Ammon's horn (tissue), 1 donor: ENCODE measurements at regions not wholly inside any gene's neighbourhood (a gene's known extent, or its start where the extent isn't known, plus 50 kb on each side); places are given as distances from the start of the nearest gene placed in this dataset.

Experiments used
- DNase-seq: peaks from one replicate; pipeline ENCODE4 v3.0.0-alpha.2; 2016; ENCODE audit warnings: low spot score

DNA sequence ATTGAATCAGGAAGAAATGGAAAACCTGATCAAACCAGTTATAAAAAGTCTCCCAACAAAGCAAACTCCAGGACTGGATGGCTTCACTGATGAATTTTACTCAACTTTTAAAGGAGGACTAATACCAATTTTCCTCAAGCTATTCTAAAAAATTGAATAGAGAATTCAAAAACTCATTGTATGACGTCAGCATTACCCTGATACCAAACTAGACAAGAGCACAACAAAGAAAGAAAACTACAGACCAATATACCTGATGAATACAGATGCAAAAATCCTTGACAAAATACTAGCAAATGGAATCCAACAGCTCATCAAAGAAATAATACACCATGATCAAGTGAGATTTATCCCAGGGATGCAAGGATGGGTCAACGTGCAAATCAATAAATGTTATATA is 172.9 kb downstream of the FNDC1 start:
- DNase-seq = no peak

DNA sequence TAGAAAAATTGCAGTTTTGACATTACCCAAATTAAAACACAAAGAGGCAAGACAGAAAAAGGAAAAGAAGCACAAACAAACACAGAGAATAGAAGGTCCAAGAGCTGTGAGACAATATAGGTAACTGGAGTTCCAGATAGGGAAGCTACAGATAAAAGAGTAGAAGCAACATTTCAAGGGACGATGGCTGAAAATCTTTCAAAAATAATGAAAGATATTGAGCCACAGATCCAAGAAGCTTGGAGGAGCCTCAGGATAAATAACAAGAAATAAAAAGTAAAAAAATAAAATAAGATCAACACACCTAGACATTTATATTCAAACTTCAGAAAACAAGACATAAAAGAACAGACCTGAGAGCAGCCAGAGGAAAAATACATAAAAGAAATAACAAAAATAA is 164.9 kb downstream of the FNDC1 start:
- DNase-seq = no peak

DNA sequence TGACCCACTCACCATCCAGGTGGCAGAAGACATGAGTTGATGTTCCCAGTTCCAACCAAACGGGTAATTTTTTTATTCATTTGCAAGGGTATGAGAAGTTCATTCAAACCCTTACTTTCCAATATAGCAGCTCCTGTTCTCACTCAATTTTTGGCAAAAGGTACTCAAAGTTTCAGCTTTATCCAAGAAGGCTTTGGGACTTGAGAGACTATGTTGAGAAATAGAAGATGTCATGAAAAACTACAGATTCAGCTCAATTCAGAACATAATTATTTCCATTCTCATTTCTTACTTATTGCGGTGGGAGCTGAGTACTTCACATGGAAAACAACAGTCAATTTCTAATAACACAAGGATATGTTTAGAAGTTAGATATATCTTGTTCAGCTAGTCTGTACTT is 162.3 kb downstream of the FNDC1 start:
- DNase-seq = no peak

DNA sequence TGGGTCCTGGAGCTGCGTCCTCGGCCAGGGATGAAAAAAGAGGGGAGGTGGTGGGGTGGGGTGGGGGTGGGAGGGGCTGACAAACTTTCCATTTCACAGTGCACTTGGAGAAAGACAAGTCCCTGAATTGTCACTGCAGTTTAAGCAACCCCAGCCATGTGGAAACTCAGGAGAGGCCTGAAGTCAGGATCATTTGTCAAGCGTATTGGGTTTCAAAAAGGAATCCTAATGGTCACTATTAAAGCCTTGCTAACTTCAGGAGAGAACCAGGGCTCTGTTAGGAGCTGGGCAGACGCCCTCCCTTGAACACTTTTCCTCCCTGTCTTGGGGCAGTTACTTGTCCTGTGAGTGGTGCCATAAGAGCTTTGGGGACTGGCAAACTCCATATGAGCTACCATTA is 159.9 kb downstream of the FNDC1 start:
- DNase-seq = no peak

DNA sequence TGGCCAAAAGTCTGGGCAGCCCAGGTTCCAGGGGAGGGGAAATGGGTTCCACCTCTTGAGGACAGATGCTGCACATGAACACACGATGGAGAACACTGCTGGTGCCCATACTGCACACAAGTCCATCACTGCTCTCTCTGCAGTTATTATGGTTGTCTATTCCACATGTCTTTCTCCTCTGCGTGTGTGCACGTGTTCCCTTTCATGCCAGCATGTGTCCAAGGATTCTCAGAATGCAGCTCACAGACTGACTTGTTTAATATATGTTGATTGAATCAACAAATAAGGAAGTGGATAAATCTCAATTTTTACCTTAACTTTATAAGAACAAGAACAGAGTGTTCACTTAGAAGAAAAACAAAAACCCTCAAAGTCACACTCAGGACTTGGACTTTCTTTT is 158.9 kb downstream of the FNDC1 start:
- no peak for DNase-seq

DNA sequence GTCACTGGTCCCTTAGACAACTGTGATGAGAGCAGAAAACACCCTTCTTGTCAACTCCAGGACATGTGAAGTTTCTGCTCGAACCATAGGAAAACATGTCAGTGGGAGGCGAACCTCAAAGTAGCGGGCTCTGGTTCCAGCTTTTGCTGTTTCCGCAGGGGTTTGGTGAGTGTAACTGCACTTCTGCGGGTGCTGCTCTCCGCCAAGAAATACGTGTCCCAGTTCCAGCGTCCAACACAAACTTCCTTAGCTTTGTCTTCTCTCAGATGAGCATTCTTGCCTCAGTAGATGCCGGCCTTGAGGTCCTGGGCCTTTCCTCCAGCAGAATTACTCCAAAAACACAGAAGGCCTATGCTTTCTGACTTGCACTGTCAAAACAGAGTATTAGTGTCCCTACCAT is 156.3 kb downstream of the FNDC1 start:
- DNase-seq = no peak

DNA sequence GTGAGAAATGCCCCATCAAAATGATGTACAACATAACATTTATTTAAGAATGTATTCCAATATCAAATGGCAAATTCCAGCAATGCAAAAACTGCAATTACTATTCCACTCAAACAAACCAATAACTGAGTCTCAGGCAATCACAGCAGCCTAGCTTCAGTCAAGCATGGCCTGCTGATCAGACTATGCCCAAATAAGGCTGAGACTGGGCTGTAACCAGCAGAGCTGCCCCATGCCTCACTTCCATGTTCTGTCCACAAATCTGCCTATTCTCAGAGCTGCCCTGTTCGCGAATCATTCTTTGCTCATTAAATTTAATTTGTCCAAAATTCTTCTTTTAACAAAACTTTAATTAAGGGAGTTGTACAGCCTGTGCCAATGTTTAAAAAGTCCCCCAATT is 155.4 kb downstream of the FNDC1 start:
- no peak for DNase-seq
